ENCODE measurements at regions not wholly inside any gene's neighbourhood (a gene's known extent, or its start where the extent isn't known, plus 50 kb on each side); places are given as distances from the start of the nearest gene placed in this dataset.

- no peak for TF ChIP-seq MGA (IDR thresholded peaks at IDR 0.05)
- no peak for TF ChIP-seq RERE (CRISPR knock-in tag; IDR thresholded peaks at IDR 0.05; ENCODE audit: borderline replicate concordance)
- TF ChIP-seq FOXO4 (CRISPR knock-in tag; IDR thresholded peaks at IDR 0.05), result no peak
- TF ChIP-seq ZNF316 (IDR thresholded peaks at IDR 0.05), result no peak
- no peak for TF ChIP-seq MAX (CRISPR knock-in tag; IDR thresholded peaks at IDR 0.05)
These were observed 384.5 kb downstream of the GRXCR1 start (continued) for GRCh38 chr4:43277003-43277402.
